PC-9 (cell line): ENCODE measurements at regions not wholly inside any gene's neighbourhood (a gene's known extent, or its start where the extent isn't known, plus 50 kb on each side); places are given as distances from the start of the nearest gene placed in this dataset.

ENCODE experiments used
- BruUV-seq: library from RNA; stranded (reverse); fragments of 400-500 nt; replicated peaks from 2 replicates; lab custom pipeline; 2021; lab: Mats Ljungman, UMichigan
- CTCF ChIA-PET: fragments of 300-600 bp; sonication (Branson Sonifier 250); formaldehyde crosslinking; loops from one replicate; lab custom pipeline; 2022; ENCODE audit warnings: antibody characterized with exemption; lab: Charles Lee
- POLR2A ChIA-PET: fragments of 300-600 bp; sonication (Branson Sonifier 250); formaldehyde crosslinking; loops from one replicate; lab custom pipeline; 2022; ENCODE audit warnings: antibody characterized with exemption; ENCODE audit not compliant: unreplicated experiment; lab: Charles Lee
- DNase-seq, 2 experiments: peaks; one replicate each; pipeline versions ENCODE4 v3.0.0 to v3.0.0-alpha.2; 2015 to 2022; ENCODE audit warnings: mixed read lengths in 1 of 2
- H2AFZ ChIP-seq: fragments of 200-600 bp; sonication (generic); 2 replicates; pipeline ENCODE4 v1.8.1; 2017; ENCODE audit warnings: antibody characterized with exemption
- H3F3A ChIP-seq: fragments of 200-600 bp; sonication (generic); 2 replicates; pipeline ENCODE4 v1.8.1; 2017; ENCODE audit warnings: antibody characterized with exemption, mild to moderate bottlenecking, low read depth; ENCODE audit not compliant: insufficient read depth
- H3K27ac ChIP-seq: fragments of 200-600 bp; sonication (generic); 2 replicates; pipeline ENCODE4 v1.6.1; 2016; ENCODE audit warnings: mixed run types
- H3K27me3 ChIP-seq: fragments of 200-600 bp; sonication (generic); 2 replicates; pipeline ENCODE4 v1.6.1; 2016; ENCODE audit warnings: low read depth, mixed run types; ENCODE audit not compliant: insufficient read depth
- H3K36me3 ChIP-seq: fragments of 200-600 bp; sonication (generic); 2 replicates; pipeline ENCODE4 v1.6.1; 2016; ENCODE audit warnings: low read depth, mixed run types
- H3K4me1 ChIP-seq: fragments of 200-600 bp; sonication (generic); replicated peaks from 2 replicates; pipeline ENCODE4 v1.6.1; 2016; ENCODE audit warnings: mixed run types; ENCODE audit not compliant: insufficient read depth
- H3K4me2 ChIP-seq: fragments of 200-600 bp; sonication (generic); 2 replicates; pipeline ENCODE4 v1.6.1; 2017; ENCODE audit warnings: mixed run types
- H3K4me3 ChIP-seq: fragments of 200-600 bp; sonication (generic); 2 replicates; pipeline ENCODE4 v1.6.1; 2016; ENCODE audit warnings: mixed run types
- H3K79me2 ChIP-seq: fragments of 200-600 bp; sonication (generic); 2 replicates; pipeline ENCODE4 v1.6.1; 2017; ENCODE audit warnings: low read depth, mixed run types
- H3K9me2 ChIP-seq: fragments of 200-600 bp; sonication (generic); 2 replicates; pipeline ENCODE4 v1.8.1; 2017; ENCODE audit warnings: mild to moderate bottlenecking; ENCODE audit not compliant: insufficient read depth
- H3K9me3 ChIP-seq: fragments of 200-600 bp; sonication (generic); 2 replicates; pipeline ENCODE4 v1.8.1; 2016; ENCODE audit warnings: low read depth; ENCODE audit not compliant: insufficient read depth
- H4K20me1 ChIP-seq: fragments of 200-600 bp; sonication (generic); 2 replicates; pipeline ENCODE4 v1.8.1; 2017; ENCODE audit not compliant: insufficient read depth
- CTCF ChIP-seq: fragments of 200-600 bp; sonication (generic); conservative IDR thresholded peaks from 2 replicates; pipeline ENCODE4 v1.6.1; 2017; ENCODE audit warnings: mixed run types, antibody characterized with exemption, mild to moderate bottlenecking, moderate library complexity
- EZH2 ChIP-seq: fragments of 200-600 bp; sonication (generic); IDR thresholded peaks from 2 replicates; pipeline ENCODE4 v1.8.0; 2017; ENCODE audit warnings: antibody characterized with exemption, low read depth
- intact Hi-C: fragments of 100-400 bp; cut with micrococcal nuclease; formaldehyde crosslinking; loops from one replicate; pipeline ENCODE4 v1.10.0; 2022; ENCODE audit not compliant: unreplicated experiment

GRCh38 chr16:8489580-8489979 is 100.7 kb downstream of the TMEM114 start:
- no peak for DNase-seq
- H3K4me2 ChIP-seq: no peak overlapping the region
- no peaks in the 10 kb centered on the region for H4K20me1 ChIP-seq
- H3K9me2 ChIP-seq: no peaks in the 10 kb centered on the region
- no peaks in the 10 kb centered on the region for H3K4me1 ChIP-seq
- peaks cover 70% of the 10 kb centered on the region for H3K27me3 ChIP-seq
- ChIA-PET CTCF (no interaction called here), POLR2A (no interaction called here)
- no peaks in the 10 kb centered on the region for H3K9me3 ChIP-seq
- no TSS peak for BruUV-seq
- H2AFZ ChIP-seq: no peak overlapping the region
- H3F3A ChIP-seq: no peaks in the 10 kb centered on the region
- no peak overlapping the region for H3K4me3 ChIP-seq
- H3K27ac ChIP-seq: no peak overlapping the region
- TF ChIP-seq CTCF (no peak), EZH2 (no peak)
- intact Hi-C loops: no loop called here
- no peaks in the 10 kb centered on the region for H3K79me2 ChIP-seq
- no peaks in the 10 kb centered on the region for H3K36me3 ChIP-seq

GRCh38 chr16:8486985-8487384 is 103.3 kb downstream of the TMEM114 start:
- ChIA-PET CTCF (no interaction called here), POLR2A (no interaction called here)
- no TSS peak for BruUV-seq
- Histone ChIP-seq H3K27me3 (peaks cover 77% of the 10 kb centered on the region), H2AFZ (no peak overlapping the region), H3K9me3 (no peaks in the 10 kb centered on the region), H3K79me2 (no peaks in the 10 kb centered on the region), H4K20me1 (no peaks in the 10 kb centered on the region), H3F3A (no peaks in the 10 kb centered on the region), H3K27ac (no peak overlapping the region), H3K9me2 (no peaks in the 10 kb centered on the region), H3K4me2 (no peak overlapping the region), H3K4me1 (no peaks in the 10 kb centered on the region), H3K36me3 (no peaks in the 10 kb centered on the region), H3K4me3 (no peak overlapping the region)
- intact Hi-C loops: no loop called here
- TF ChIP-seq CTCF (no peak), EZH2 (no peak)
- no peak for DNase-seq

GRCh38 chr16:8483396-8483795 is 106.9 kb downstream of the TMEM114 start:
- Histone ChIP-seq H3K9me2 (no peaks in the 10 kb centered on the region), H3K4me1 (no peaks in the 10 kb centered on the region), H3K79me2 (no peaks in the 10 kb centered on the region), H3K27ac (no peak overlapping the region), H3K9me3 (no peaks in the 10 kb centered on the region), H3F3A (no peaks in the 10 kb centered on the region), H2AFZ (no peak overlapping the region), H3K4me3 (no peak overlapping the region), H3K27me3 (peaks cover 59% of the 10 kb centered on the region), H3K4me2 (no peak overlapping the region), H4K20me1 (no peaks in the 10 kb centered on the region), H3K36me3 (no peaks in the 10 kb centered on the region)
- no peak for DNase-seq
- TF ChIP-seq CTCF (no peak), EZH2 (no peak)
- ChIA-PET POLR2A (no interaction called here), CTCF (no interaction called here)
- intact Hi-C loops: no loop called here
- BruUV-seq: no TSS peak
